ENCODE measurements at regions not wholly inside any gene's neighbourhood (a gene's known extent, or its start where the extent isn't known, plus 50 kb on each side); places are given as distances from the start of the nearest gene placed in this dataset.

DNA sequence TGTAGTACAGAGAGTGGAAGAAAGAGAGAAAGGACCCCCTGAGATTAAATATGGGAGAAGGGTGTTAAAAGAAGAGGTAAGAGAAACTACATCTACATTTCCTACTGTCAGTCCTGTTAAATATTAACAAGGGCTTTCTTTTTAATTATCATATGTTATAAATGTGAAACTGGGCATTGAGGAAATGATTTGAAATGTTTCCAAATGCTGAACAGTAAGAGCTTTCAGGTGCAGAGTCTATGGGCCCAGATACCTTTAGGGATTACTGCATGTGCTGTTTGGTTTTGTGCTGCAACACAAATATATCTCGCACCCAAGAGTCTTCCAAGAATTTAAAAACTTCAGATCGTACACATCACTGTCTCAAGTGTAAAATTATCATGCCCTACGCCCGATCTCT, 176.3 kb downstream of the RBM26 start:
- H3K27ac ChIP-seq = no peak overlapping the region
- TF ChIP-seq, protein P1, sequence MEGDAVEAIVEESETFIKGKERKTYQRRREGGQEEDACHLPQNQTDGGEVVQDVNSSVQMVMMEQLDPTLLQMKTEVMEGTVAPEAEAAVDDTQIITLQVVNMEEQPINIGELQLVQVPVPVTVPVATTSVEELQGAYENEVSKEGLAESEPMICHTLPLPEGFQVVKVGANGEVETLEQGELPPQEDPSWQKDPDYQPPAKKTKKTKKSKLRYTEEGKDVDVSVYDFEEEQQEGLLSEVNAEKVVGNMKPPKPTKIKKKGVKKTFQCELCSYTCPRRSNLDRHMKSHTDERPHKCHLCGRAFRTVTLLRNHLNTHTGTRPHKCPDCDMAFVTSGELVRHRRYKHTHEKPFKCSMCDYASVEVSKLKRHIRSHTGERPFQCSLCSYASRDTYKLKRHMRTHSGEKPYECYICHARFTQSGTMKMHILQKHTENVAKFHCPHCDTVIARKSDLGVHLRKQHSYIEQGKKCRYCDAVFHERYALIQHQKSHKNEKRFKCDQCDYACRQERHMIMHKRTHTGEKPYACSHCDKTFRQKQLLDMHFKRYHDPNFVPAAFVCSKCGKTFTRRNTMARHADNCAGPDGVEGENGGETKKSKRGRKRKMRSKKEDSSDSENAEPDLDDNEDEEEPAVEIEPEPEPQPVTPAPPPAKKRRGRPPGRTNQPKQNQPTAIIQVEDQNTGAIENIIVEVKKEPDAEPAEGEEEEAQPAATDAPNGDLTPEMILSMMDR (conservative IDR thresholded peaks at IDR 0.05) = no peak
- TF ChIP-seq ZFX (IDR thresholded peaks at IDR 0.05) = no peak

GRCh38 chr13:79228972-79229371, 177.1 kb downstream of the RBM26 start:
- TF ChIP-seq, protein P1 (conservative IDR thresholded peaks at IDR 0.05) = no peak
- TF ChIP-seq ZFX (IDR thresholded peaks at IDR 0.05) = no peak
- 0 out of 2 replicates have a peak overlapping the region, but pooled peaks have one; percentile 16 for H3K27ac ChIP-seq

DNA sequence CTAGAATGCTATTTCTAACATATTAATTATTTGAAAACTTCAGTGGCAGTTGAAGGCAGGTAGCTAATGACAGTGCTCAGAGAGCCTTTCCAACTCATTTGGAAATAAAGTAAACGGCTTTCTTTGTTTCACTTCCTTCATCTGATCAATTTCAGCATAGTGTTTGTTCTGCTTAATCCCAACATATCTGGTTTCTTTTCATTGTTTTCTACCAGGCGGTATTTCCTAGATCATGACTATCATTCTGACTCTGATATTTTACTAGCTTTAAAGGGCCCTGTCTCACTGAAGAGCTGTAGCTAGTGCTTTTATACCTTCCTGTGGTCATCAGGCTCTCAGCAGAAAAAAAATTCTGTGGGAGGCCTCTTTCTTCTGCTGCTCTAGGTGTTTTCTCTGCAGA, 178.6 kb downstream of the RBM26 start:
- TF ChIP-seq, protein P1 (conservative IDR thresholded peaks at IDR 0.05) = no peak
- no peak for TF ChIP-seq ZFX (IDR thresholded peaks at IDR 0.05)
- H3K27ac ChIP-seq = no peak overlapping the region

- no peak overlapping the region for H3K27ac ChIP-seq
- TF ChIP-seq, protein P1 (conservative IDR thresholded peaks at IDR 0.05) = no peak
- no peak for TF ChIP-seq ZFX (IDR thresholded peaks at IDR 0.05)
Observed at GRCh38 chr13:79226938-79227337, 179.1 kb downstream of the RBM26 start.

- no peak overlapping the region for H3K27ac ChIP-seq
- no peak for TF ChIP-seq ZFX (IDR thresholded peaks at IDR 0.05)
- TF ChIP-seq, protein P1 (conservative IDR thresholded peaks at IDR 0.05) = no peak
Observed at GRCh38 chr13:79226250-79226649, 179.8 kb downstream of the RBM26 start.

DNA sequence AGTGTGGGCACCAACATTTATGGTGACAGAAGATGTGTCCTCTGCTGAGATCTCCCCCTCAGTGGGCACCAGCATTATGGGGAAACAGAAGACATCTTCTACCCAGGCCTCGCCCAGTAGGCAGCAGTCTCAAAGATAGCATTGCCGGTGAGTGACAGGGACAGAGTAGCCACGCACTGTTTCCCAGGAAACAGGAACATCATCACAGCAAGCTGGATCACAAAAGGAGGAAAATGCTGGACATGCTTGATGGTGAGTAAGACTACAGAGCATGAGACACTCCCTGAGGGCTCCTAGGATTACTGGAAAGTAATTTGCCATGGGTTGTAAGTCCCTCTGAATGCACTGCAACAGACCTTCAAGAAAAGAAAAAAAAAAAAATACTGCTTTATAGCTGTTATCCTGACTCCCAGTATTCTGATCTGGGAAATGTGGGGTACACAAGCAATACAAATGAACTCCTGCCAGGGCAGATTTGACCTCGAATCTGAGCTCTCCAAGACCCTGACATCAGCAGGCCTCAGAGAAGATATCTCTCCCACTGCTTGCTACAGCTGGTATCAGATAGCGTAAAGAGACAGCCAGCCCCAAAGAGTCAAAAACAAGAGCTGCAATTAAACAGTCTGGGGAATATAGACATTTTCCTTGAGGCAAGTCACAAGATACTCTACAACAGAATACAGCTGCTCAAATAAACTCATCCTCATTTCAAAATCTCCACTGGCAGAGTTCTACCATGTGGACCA, 180.4 kb downstream of the RBM26 start:
- no peak overlapping the region for H3K27ac ChIP-seq
- no peak for TF ChIP-seq ZFX (IDR thresholded peaks at IDR 0.05)
- TF ChIP-seq, protein P1 (conservative IDR thresholded peaks at IDR 0.05) = no peak

GRCh38 chr13:79222427-79223205, 183.4 kb downstream of the RBM26 start:
- no peak for TF ChIP-seq ZFX (IDR thresholded peaks at IDR 0.05)
- TF ChIP-seq, protein P1 (conservative IDR thresholded peaks at IDR 0.05) = no peak
- H3K27ac ChIP-seq = no peak overlapping the region
